ENCODE measurements at regions not wholly inside any gene's neighbourhood (a gene's known extent, or its start where the extent isn't known, plus 50 kb on each side); places are given as distances from the start of the nearest gene placed in this dataset.

- H3K27me3 ChIP-seq (replicated peaks in 1 of 7): no peaks in the 10 kb centered on the region
- no peak for DNase-seq
- WGBS, 5 donors: 57 to 69% (median 62%) methylated on average over 5 of the region's 5 CpGs
- H3K9me3 ChIP-seq: peaks cover 0 to 6% (median 0%) of the 10 kb centered on the region in 8 donors
- H3K36me3 ChIP-seq: no peaks in the 10 kb centered on the region
- TF ChIP-seq, protein P1, sequence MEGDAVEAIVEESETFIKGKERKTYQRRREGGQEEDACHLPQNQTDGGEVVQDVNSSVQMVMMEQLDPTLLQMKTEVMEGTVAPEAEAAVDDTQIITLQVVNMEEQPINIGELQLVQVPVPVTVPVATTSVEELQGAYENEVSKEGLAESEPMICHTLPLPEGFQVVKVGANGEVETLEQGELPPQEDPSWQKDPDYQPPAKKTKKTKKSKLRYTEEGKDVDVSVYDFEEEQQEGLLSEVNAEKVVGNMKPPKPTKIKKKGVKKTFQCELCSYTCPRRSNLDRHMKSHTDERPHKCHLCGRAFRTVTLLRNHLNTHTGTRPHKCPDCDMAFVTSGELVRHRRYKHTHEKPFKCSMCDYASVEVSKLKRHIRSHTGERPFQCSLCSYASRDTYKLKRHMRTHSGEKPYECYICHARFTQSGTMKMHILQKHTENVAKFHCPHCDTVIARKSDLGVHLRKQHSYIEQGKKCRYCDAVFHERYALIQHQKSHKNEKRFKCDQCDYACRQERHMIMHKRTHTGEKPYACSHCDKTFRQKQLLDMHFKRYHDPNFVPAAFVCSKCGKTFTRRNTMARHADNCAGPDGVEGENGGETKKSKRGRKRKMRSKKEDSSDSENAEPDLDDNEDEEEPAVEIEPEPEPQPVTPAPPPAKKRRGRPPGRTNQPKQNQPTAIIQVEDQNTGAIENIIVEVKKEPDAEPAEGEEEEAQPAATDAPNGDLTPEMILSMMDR (IDR thresholded peaks at IDR 0.05 in 8 of 11, conservative IDR thresholded peaks at IDR 0.05 in 3 of 11): no peak
- TF ChIP-seq POLR2AphosphoS5 (IDR thresholded peaks at IDR 0.05): no peak
- TF ChIP-seq POLR2A (IDR thresholded peaks at IDR 0.05): no peak
- no peaks in the 10 kb centered on the region for H3K4me1 ChIP-seq
- no peak overlapping the region for H3K27ac ChIP-seq
- intact Hi-C loops (cut with DNase I; ENCODE audit: low total_unique reads): no loop called here
- H3K4me3 ChIP-seq: no peak overlapping the region
These were observed 615.3 kb downstream of the TOX3 start for GRCh38 chr16:51931653-51932052.

GRCh38 chr16:51924744-51925143 is 622.2 kb downstream of the TOX3 start:
- Histone ChIP-seq H3K9me3 (no peaks in the 10 kb centered on the region), H3K27me3 (replicated peaks in 1 of 7) (no peaks in the 10 kb centered on the region), H3K27ac (no peak overlapping the region), H3K4me3 (no peak overlapping the region), H3K4me1 (no peaks in the 10 kb centered on the region), H3K36me3 (no peaks in the 10 kb centered on the region)
- DNase-seq: no peak
- intact Hi-C loops (cut with DNase I; ENCODE audit: low total_unique reads): no loop called here
- WGBS, 5 donors: 71 to 96% (median 83%) methylated on average over 1 of the region's 1 CpG
- no peak for TF ChIP-seq POLR2AphosphoS5 (IDR thresholded peaks at IDR 0.05)
- TF ChIP-seq POLR2A (IDR thresholded peaks at IDR 0.05): no peak
- TF ChIP-seq, protein P1 (IDR thresholded peaks at IDR 0.05 in 8 of 11, conservative IDR thresholded peaks at IDR 0.05 in 3 of 11): no peak

DNA sequence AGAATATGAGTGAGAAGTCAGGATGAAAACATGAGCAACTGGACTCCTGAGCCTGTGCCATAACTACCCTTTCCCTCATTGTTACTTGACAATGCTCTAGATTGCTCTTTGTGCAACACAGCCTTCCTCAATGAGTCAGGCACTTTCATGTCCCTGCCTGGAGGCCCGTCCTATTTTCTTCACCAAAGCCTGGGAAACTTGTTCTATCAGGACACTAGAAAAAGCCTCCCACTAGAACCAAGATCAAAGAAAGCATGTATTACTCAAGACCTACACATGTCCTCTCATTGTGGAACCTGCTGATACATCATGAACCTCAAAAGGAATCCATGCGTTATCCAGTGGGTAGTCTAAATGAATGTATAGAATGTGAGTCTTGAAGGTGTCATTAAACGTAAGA is 624.5 kb downstream of the TOX3 start:
- TF ChIP-seq POLR2A (IDR thresholded peaks at IDR 0.05) (no peak), POLR2AphosphoS5 (IDR thresholded peaks at IDR 0.05) (no peak)
- TF ChIP-seq, protein P1 (IDR thresholded peaks at IDR 0.05 in 8 of 11, conservative IDR thresholded peaks at IDR 0.05 in 3 of 11): no peak
- no peak for DNase-seq
- intact Hi-C loops (cut with DNase I; ENCODE audit: low total_unique reads): no loop called here
- Histone ChIP-seq H3K36me3 (no peaks in the 10 kb centered on the region), H3K27me3 (replicated peaks in 1 of 7) (no peaks in the 10 kb centered on the region), H3K9me3 (no peaks in the 10 kb centered on the region), H3K27ac (no peak overlapping the region), H3K4me1 (no peaks in the 10 kb centered on the region), H3K4me3 (no peak overlapping the region)
- WGBS, 5 donors: 77 to 90% (median 81%) methylated on average over 3 of the region's 3 CpGs

- WGBS, 5 donors: 66 to 87% (median 68%) methylated on average over 4 of the region's 4 CpGs
- no peak for DNase-seq
- H3K4me3 ChIP-seq: no peak overlapping the region
- H3K27ac ChIP-seq: no peak overlapping the region
- no peaks in the 10 kb centered on the region for H3K9me3 ChIP-seq
- no peaks in the 10 kb centered on the region for H3K27me3 ChIP-seq (replicated peaks in 1 of 7)
- H3K36me3 ChIP-seq: no peaks in the 10 kb centered on the region
- H3K4me1 ChIP-seq: no peaks in the 10 kb centered on the region
- TF ChIP-seq POLR2AphosphoS5 (IDR thresholded peaks at IDR 0.05) (no peak), POLR2A (IDR thresholded peaks at IDR 0.05) (no peak)
- TF ChIP-seq, protein P1 (IDR thresholded peaks at IDR 0.05 in 8 of 11, conservative IDR thresholded peaks at IDR 0.05 in 3 of 11): no peak
- intact Hi-C loops (cut with DNase I; ENCODE audit: low total_unique reads): no loop called here
These were observed 627.2 kb downstream of the TOX3 start for GRCh38 chr16:51919736-51920135.
